ENCODE measurements at regions not wholly inside any gene's neighbourhood (a gene's known extent, or its start where the extent isn't known, plus 50 kb on each side); places are given as distances from the start of the nearest gene placed in this dataset.
"Not testable (repeated sequence)": the region's sequence is repeated elsewhere in the genome, so short reads cannot be mapped to it uniquely, and the experiment has no call there.

- no peak for DNase-seq (ENCODE audit: low read depth in 2 of 2)
- TF ChIP-seq, protein P1, sequence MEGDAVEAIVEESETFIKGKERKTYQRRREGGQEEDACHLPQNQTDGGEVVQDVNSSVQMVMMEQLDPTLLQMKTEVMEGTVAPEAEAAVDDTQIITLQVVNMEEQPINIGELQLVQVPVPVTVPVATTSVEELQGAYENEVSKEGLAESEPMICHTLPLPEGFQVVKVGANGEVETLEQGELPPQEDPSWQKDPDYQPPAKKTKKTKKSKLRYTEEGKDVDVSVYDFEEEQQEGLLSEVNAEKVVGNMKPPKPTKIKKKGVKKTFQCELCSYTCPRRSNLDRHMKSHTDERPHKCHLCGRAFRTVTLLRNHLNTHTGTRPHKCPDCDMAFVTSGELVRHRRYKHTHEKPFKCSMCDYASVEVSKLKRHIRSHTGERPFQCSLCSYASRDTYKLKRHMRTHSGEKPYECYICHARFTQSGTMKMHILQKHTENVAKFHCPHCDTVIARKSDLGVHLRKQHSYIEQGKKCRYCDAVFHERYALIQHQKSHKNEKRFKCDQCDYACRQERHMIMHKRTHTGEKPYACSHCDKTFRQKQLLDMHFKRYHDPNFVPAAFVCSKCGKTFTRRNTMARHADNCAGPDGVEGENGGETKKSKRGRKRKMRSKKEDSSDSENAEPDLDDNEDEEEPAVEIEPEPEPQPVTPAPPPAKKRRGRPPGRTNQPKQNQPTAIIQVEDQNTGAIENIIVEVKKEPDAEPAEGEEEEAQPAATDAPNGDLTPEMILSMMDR (IDR thresholded peaks at IDR 0.05; ENCODE audit: low read depth, low read length), result no peak
- no peak overlapping the region for H3K4me3 ChIP-seq (replicated peaks in 1 of 2; ENCODE audit: low read depth in 2 of 2, low read length in 2 of 2)
Measured at GRCh38 chr6:97470322-97470721, 187.3 kb upstream of the MMS22L start.

GRCh38 chr6:97473979-97474378 lies 191.0 kb upstream of the MMS22L start:
- TF ChIP-seq, protein P1 (IDR thresholded peaks at IDR 0.05; ENCODE audit: low read depth, low read length), result no peak
- no peak overlapping the region for H3K4me3 ChIP-seq (replicated peaks in 1 of 2; ENCODE audit: low read depth in 2 of 2, low read length in 2 of 2)
- no peak for DNase-seq (ENCODE audit: low read depth in 2 of 2)

DNA sequence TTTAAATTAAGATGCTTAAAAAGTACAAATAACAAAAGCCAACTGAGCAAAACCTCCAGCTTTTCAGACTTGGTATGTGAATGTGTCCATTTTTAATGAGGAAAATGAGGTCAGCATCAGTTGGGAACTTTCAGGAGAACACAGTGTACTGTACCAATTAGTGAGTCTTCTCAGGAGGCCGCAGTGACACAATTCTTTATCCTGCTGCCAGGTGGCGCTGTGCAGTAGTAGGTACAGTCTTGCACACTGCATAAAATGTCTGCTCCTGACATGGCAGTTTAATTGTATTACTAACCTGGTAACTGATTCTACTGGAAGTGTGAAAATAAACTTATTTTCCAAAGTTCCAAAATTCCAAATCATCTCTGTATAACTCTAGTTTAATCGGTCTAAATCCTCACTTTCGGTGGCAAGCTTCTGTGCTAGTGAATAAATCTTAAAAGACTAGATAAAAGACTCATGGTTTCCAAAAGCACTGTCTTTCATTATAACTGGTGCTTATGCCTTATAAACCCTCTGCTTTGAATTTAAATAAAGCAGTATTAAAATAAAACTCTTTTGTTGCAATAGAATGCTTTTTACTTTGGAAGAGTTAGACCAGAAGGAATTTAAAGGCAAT lies 214.8 kb upstream of the MMS22L start:
- peak; percentile 80 to 82 for DNase-seq (ENCODE audit: low read depth in 2 of 2)
- no peak overlapping the region for H3K4me3 ChIP-seq (replicated peaks in 1 of 2; ENCODE audit: low read depth in 2 of 2, low read length in 2 of 2)
- TF ChIP-seq, protein P1 (IDR thresholded peaks at IDR 0.05; ENCODE audit: low read depth, low read length), result peak; percentile 76

DNA sequence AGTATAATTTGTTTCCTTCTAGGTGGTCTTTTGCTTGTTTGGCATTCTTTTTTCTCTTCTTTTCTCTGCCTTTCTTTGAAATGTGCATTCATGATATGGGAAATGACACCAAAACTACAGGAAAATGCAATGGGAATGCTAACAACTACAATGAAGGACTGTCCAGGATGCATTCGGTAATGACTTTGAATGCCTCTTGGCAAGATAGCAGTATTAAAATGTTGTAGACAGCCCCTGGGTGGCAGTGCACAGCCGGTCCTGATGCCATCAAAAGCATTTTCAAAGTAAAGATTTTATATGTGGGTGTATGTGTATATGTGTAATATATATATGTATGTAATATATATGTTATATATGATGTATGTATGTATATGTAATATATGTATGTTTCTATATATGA lies 218.8 kb upstream of the MMS22L start:
- DNase-seq (ENCODE audit: low read depth in 2 of 2), result no peak
- TF ChIP-seq, protein P1 (IDR thresholded peaks at IDR 0.05; ENCODE audit: low read depth, low read length), result no peak
- no peak overlapping the region for H3K4me3 ChIP-seq (replicated peaks in 1 of 2; ENCODE audit: low read depth in 2 of 2, low read length in 2 of 2)

GRCh38 chr6:97508646-97509045 lies 225.6 kb upstream of the MMS22L start:
- no peak for DNase-seq (ENCODE audit: low read depth in 2 of 2)
- TF ChIP-seq, protein P1 (IDR thresholded peaks at IDR 0.05; ENCODE audit: low read depth, low read length), result no peak
- no peak overlapping the region for H3K4me3 ChIP-seq (replicated peaks in 1 of 2; ENCODE audit: low read depth in 2 of 2, low read length in 2 of 2)

- H3K4me3 ChIP-seq (replicated peaks in 1 of 2; ENCODE audit: low read depth in 2 of 2, low read length in 2 of 2); DNase-seq (ENCODE audit: low read depth in 2 of 2): not testable (repeated sequence)
Measured at GRCh38 chr6:97513260-97513659, 230.2 kb upstream of the MMS22L start.

- no peak for DNase-seq (ENCODE audit: low read depth in 2 of 2)
- TF ChIP-seq, protein P1 (IDR thresholded peaks at IDR 0.05; ENCODE audit: low read depth, low read length), result no peak
- no peak overlapping the region for H3K4me3 ChIP-seq (replicated peaks in 1 of 2; ENCODE audit: low read depth in 2 of 2, low read length in 2 of 2)
Measured at GRCh38 chr6:97524811-97525210, 241.8 kb upstream of the MMS22L start.
